Mesothelial cell of epicardium (in vitro differentiated cells): ENCODE measurements at regions not wholly inside any gene's neighbourhood (a gene's known extent, or its start where the extent isn't known, plus 50 kb on each side); places are given as distances from the start of the nearest gene placed in this dataset.

Experiments
- DNase-seq, 2 experiments: peaks; one replicate each; pipeline ENCODE4 v3.0.0; 2021; ENCODE audit warnings: low spot score in 2 of 2; ENCODE audit not compliant: unreplicated experiment in 2 of 2
- H3K27ac Mint-ChIP-seq: 2 replicates; pipeline ENCODE4 v1.8.0; 2021; ENCODE audit warnings: mixed read lengths
- H3K27me3 Mint-ChIP-seq: 2 replicates; pipeline ENCODE4 v1.8.0; 2021; ENCODE audit warnings: low read depth, mixed read lengths
- H3K36me3 Mint-ChIP-seq: 2 replicates; pipeline ENCODE4 v1.8.0; 2021; ENCODE audit warnings: mixed read lengths
- H3K4me1 Mint-ChIP-seq: 2 replicates; pipeline ENCODE4 v1.8.0; 2021; ENCODE audit warnings: mixed read lengths
- H3K4me3 Mint-ChIP-seq: 2 replicates; pipeline ENCODE4 v1.8.0; 2021; ENCODE audit warnings: mild to moderate bottlenecking, moderate library complexity, mixed read lengths
- H3K9me3 Mint-ChIP-seq: 2 replicates; pipeline ENCODE4 v1.8.0; 2021; ENCODE audit warnings: mixed read lengths
- TF ChIP-seq, protein P1 (sequence below): fragments of 200-600 bp; sonication (generic); IDR thresholded peaks from one replicate; pipeline ENCODE4 v1.5.0; 2021; ENCODE audit warnings: antibody characterized with exemption; ENCODE audit not compliant: unreplicated experiment

GRCh38 chr17:54807331-54807730 lies 93.3 kb upstream of the TOM1L1 start:
- no peak for DNase-seq
- H3K4me1 Mint-ChIP-seq: no peaks in the 10 kb centered on the region
- TF ChIP-seq, protein P1, sequence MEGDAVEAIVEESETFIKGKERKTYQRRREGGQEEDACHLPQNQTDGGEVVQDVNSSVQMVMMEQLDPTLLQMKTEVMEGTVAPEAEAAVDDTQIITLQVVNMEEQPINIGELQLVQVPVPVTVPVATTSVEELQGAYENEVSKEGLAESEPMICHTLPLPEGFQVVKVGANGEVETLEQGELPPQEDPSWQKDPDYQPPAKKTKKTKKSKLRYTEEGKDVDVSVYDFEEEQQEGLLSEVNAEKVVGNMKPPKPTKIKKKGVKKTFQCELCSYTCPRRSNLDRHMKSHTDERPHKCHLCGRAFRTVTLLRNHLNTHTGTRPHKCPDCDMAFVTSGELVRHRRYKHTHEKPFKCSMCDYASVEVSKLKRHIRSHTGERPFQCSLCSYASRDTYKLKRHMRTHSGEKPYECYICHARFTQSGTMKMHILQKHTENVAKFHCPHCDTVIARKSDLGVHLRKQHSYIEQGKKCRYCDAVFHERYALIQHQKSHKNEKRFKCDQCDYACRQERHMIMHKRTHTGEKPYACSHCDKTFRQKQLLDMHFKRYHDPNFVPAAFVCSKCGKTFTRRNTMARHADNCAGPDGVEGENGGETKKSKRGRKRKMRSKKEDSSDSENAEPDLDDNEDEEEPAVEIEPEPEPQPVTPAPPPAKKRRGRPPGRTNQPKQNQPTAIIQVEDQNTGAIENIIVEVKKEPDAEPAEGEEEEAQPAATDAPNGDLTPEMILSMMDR: no peak
- no peak overlapping the region for H3K4me3 Mint-ChIP-seq
- no peaks in the 10 kb centered on the region for H3K27me3 Mint-ChIP-seq
- H3K36me3 Mint-ChIP-seq: no peaks in the 10 kb centered on the region
- H3K9me3 Mint-ChIP-seq: no peaks in the 10 kb centered on the region
- no peak overlapping the region for H3K27ac Mint-ChIP-seq

DNA sequence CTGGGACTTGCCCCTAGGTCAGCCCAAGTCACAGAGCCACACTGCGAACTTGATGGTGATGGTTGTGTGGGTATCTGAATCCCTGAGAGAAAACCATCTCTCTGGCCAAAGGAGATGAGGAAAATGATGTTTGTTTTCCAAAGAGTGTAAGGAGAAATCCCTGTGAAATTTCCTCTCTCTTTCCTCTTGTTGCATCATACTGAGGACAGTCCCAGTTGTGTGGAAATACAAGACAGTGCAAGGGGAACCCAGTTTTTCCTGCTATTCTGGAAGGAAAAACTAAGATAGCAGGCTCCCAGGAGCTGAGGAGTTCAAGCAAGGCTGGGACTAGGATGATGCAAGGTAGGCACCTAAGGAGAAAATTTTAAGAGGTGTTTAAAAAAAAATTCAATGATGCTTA lies 86.8 kb upstream of the TOM1L1 start:
- no peak for DNase-seq
- H3K27me3 Mint-ChIP-seq: no peaks in the 10 kb centered on the region
- no peaks in the 10 kb centered on the region for H3K36me3 Mint-ChIP-seq
- H3K4me3 Mint-ChIP-seq: no peak overlapping the region
- peaks cover 18% of the 10 kb centered on the region for H3K9me3 Mint-ChIP-seq
- no peaks in the 10 kb centered on the region for H3K4me1 Mint-ChIP-seq
- TF ChIP-seq, protein P1: no peak
- no peak overlapping the region for H3K27ac Mint-ChIP-seq

DNA sequence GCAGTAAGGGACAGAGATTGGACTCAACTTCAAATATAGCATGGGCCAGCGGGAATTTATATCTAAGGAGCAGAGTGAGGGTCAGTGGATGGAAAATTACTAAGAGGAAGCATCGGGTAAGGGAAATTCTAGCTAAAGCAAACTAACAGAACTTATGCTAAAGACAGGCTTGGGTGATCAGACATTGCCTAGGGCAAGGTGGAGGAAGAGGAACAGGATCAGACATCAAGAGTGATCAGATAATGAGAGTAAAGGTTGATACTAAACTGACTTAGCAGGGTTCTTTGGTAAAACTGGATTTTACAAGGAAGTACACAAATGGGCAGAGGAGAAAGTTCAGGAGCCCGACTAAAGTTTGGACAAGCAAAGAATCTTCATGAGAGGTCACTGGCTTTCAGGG lies 86.3 kb upstream of the TOM1L1 start:
- no peaks in the 10 kb centered on the region for H3K36me3 Mint-ChIP-seq
- peaks cover 18% of the 10 kb centered on the region for H3K9me3 Mint-ChIP-seq
- H3K4me1 Mint-ChIP-seq: no peaks in the 10 kb centered on the region
- no peak overlapping the region for H3K27ac Mint-ChIP-seq
- TF ChIP-seq, protein P1: no peak
- no peaks in the 10 kb centered on the region for H3K27me3 Mint-ChIP-seq
- H3K4me3 Mint-ChIP-seq: no peak overlapping the region
- DNase-seq: no peak

DNA sequence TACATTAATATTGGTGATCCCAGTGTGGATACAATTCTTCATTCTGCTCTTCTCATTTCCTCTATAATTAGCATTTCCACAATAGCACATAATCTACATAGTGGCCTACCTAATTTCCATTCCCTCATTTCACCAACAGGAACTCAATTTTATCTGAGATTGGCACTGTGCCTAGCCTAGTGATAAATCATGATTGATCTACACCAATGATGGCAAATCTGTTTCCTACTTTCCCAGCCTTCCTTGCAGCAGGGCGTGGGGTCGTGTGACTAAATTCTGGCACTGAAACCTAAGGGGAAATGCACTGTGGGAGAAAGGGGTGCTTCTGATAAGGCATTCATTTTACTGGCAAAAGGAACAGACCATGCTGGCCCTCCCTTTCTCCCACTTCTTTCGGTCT lies 66.6 kb upstream of the TOM1L1 start:
- TF ChIP-seq, protein P1: no peak
- Mint-ChIP-seq H3K27me3 (no peaks in the 10 kb centered on the region), H3K36me3 (no peaks in the 10 kb centered on the region), H3K4me3 (no peak overlapping the region), H3K4me1 (no peaks in the 10 kb centered on the region), H3K27ac (no peak overlapping the region), H3K9me3 (no peaks in the 10 kb centered on the region)
- DNase-seq: no peak

DNA sequence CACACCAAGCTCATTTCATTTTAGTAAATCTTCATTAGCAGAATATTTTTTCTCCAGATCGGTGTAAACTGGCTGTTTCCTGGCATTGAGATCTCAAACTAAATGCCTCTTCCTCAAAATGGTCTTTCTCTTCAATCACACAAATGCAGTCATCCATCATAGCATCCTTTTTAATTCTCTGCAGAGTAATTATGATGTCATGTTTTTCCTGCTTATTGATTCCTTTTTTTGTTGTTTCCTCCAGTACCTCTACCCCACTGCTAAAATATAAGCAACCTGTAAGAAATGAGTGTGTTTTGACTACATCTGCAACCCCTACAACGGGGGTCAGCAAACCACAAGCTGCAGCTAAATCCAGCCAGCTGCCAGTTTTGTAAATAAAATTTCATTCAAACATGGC lies 65.6 kb upstream of the TOM1L1 start:
- Mint-ChIP-seq H3K4me3 (no peak overlapping the region), H3K9me3 (no peaks in the 10 kb centered on the region), H3K36me3 (no peaks in the 10 kb centered on the region), H3K27me3 (no peaks in the 10 kb centered on the region), H3K27ac (no peak overlapping the region), H3K4me1 (no peaks in the 10 kb centered on the region)
- no peak for DNase-seq
- TF ChIP-seq, protein P1: no peak
